GM12864 (cell line): ENCODE measurements at regions not wholly inside any gene's neighbourhood (a gene's known extent, or its start where the extent isn't known, plus 50 kb on each side); places are given as distances from the start of the nearest gene placed in this dataset.

ENCODE experiments used
- DNase-seq: peaks from one replicate; pipeline ENCODE4 v3.0.0-alpha.2; 2011; ENCODE audit warnings: low read depth
- H3K4me3 ChIP-seq: 2 replicates; pipeline ENCODE4 v1.5.1; 2011; ENCODE audit warnings: mild to moderate bottlenecking, low read depth, low read length, control low read depth
- CTCF ChIP-seq: IDR thresholded peaks from 2 replicates; pipeline ENCODE4 v1.5.1; 2011; ENCODE audit warnings: low read depth, mild to moderate bottlenecking, moderate library complexity, low read length, control low read depth, inconsistent platforms; ENCODE audit errors: missing control alignments

GRCh38 chr20:23299673-23300050 lies 50.9 kb upstream of the NXT1 start:
- no peak for DNase-seq
- no peak for TF ChIP-seq CTCF
- H3K4me3 ChIP-seq = no peak overlapping the region

GRCh38 chr20:23298926-23299672 lies 51.5 kb upstream of the NXT1 start:
- H3K4me3 ChIP-seq = no peak overlapping the region
- TF ChIP-seq CTCF = no peak
- no peak for DNase-seq

- TF ChIP-seq CTCF = no peak
- H3K4me3 ChIP-seq = no peak overlapping the region
- no peak for DNase-seq
Measured at GRCh38 chr20:23298155-23298554, 52.4 kb upstream of the NXT1 start.

GRCh38 chr20:23296841-23297701 lies 53.5 kb upstream of the NXT1 start:
- H3K4me3 ChIP-seq = no peak overlapping the region
- DNase-seq = no peak
- TF ChIP-seq CTCF = no peak

DNA sequence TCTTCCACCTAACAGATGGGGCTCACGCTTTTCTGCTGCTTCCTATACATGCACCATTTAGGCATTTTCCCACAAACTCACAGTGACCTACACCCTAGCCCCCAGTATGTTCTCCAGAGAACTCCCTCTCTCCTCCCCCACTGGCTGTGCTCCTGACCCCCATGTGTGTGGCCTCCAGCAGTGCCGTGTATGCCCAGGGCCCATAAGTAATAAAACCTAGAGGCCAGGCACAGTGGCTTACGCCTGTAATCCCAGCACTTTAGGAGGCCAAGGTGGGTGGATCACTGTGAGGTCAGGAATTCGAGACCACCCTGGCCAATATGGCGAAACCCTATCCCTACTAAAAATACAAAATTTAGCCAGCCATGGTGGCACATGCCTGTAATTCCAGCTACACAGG lies 54.7 kb upstream of the NXT1 start:
- TF ChIP-seq CTCF = no peak
- no peak overlapping the region for H3K4me3 ChIP-seq
- DNase-seq = no peak

DNA sequence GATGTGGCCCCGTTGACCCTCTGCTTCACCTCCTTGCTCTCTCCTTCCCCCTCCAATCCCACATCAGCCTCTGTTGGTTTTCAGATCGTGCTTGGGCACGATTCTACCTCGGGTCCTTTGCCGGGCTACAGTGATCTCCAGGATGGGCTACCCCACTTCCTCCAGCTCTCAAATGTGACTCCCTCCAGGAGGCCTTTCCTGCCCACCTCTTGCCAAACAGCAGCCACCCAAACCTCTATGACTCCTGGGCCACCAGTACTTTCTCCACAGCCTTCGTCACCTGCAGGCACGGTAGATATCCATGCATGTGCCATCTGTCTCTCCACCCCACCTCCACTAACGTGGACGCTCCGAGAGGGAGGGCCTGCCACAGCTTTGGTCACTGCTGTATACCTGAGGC lies 55.9 kb upstream of the NXT1 start:
- H3K4me3 ChIP-seq = no peak overlapping the region
- no peak for DNase-seq
- TF ChIP-seq CTCF = no peak
